IgD-negative memory B cell (primary cell): ENCODE measurements at regions not wholly inside any gene's neighbourhood (a gene's known extent, or its start where the extent isn't known, plus 50 kb on each side); places are given as distances from the start of the nearest gene placed in this dataset.

Source experiments
- H3K27ac Mint-ChIP-seq, 3 donors: one replicate each; pipeline ENCODE4 v1.8.0; 2020 to 2022; ENCODE audit warnings: mild to moderate bottlenecking in 3 of 3, mixed read lengths in 3 of 3, moderate library complexity in 1 of 3
- H3K27me3 Mint-ChIP-seq: one replicate; pipeline ENCODE4 v1.8.0; 2021; ENCODE audit warnings: mixed read lengths
- H3K36me3 Mint-ChIP-seq: one replicate; pipeline ENCODE4 v1.8.0; 2020; ENCODE audit warnings: mild to moderate bottlenecking, mixed read lengths
- H3K4me1 Mint-ChIP-seq, 3 donors: one replicate each; pipeline ENCODE4 v1.8.0; 2020 to 2022; ENCODE audit warnings: mixed read lengths in 3 of 3, mild to moderate bottlenecking in 1 of 3
- H3K4me3 Mint-ChIP-seq, 4 donors: one replicate each; pipeline ENCODE4 v1.8.0; 2020 to 2022; ENCODE audit warnings: mild to moderate bottlenecking in 4 of 4, mixed read lengths in 4 of 4, moderate library complexity in 3 of 4
- H3K9me3 Mint-ChIP-seq, 3 donors: one replicate each; pipeline ENCODE4 v1.8.0; 2020 to 2021; ENCODE audit warnings: mixed read lengths in 3 of 3, mild to moderate bottlenecking in 1 of 3

DNA sequence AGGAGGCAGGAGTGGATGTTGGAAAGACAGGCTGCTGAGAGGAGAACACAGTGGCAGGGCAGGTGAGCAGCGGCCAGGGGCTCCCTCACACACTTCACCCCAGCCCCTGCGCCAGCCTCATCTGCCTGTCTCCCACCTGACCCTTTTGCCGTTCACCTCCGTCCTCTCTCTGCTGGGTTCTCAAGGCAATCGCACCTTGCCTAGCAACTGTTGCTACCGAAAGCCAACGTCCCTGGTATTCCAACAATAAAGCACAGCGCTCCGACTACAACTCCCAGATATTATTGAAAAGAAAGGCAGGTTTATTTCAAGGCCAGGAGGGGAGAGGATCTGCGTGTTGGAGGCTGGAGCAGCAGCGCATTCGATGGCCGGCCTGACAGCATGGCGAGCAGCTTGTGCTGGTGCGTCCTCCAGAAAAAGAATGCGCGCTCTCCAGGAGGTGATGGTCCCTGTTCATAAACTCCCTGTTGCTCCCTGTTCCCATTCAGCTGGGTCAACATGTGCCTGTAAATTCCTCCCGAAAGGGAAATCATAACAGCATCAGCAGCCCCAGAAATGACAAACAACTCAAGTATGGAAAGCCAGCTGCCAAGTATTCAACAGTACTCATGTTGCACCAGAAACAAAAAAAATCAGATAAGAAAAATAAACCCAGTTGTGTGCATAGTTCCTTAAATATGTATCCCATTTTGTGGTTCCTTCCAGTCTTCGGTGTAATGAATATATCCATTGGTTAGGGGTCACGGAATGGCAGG, 153.0 kb upstream of the DIO3 start:
- H3K4me1 Mint-ChIP-seq = peaks cover 0 to 1% (median 0%) of the 10 kb centered on the region in 3 donors
- H3K27me3 Mint-ChIP-seq = peaks cover 4% of the 10 kb centered on the region
- H3K36me3 Mint-ChIP-seq = peaks cover 1% of the 10 kb centered on the region
- H3K9me3 Mint-ChIP-seq = peaks cover 2 to 4% (median 2%) of the 10 kb centered on the region in 3 donors
- H3K27ac Mint-ChIP-seq = no peak overlapping the region
- H3K4me3 Mint-ChIP-seq = no peak overlapping the region

- peaks cover 2 to 4% (median 2%) of the 10 kb centered on the region in 3 donors for H3K9me3 Mint-ChIP-seq
- H3K27ac Mint-ChIP-seq = no peak overlapping the region
- H3K27me3 Mint-ChIP-seq = peaks cover 1% of the 10 kb centered on the region
- H3K4me1 Mint-ChIP-seq = peaks cover 0 to 1% (median 0%) of the 10 kb centered on the region in 3 donors
- no peak overlapping the region for H3K4me3 Mint-ChIP-seq
- peaks cover 1% of the 10 kb centered on the region for H3K36me3 Mint-ChIP-seq
These were observed 152.2 kb upstream of the DIO3 start for GRCh38 chr14:101409006-101409543.

DNA sequence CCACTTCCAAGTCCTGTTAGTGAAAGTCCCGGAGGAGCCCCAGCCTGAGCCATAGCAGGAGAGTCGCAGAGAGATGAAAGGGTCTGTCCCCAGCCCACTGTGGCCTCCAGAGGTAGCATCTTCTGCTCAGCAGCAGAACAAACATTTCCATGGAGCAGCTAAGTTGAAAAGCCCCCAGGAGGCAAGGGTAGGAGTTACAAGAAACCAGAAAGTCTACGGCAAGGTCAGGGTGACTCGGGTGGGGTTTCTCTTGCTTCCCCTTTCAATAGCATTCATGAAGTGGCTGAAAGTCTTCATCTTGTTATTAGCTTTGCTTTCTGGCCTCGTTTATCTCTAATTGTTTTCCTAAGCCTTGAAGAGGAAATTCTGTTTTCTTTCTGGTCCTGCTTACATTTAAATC, 151.2 kb upstream of the DIO3 start:
- Mint-ChIP-seq H3K9me3 (peaks cover 2 to 4% (median 2%) of the 10 kb centered on the region in 3 donors), H3K27ac (no peak overlapping the region), H3K27me3 (peaks cover 1% of the 10 kb centered on the region), H3K36me3 (peaks cover 1% of the 10 kb centered on the region), H3K4me1 (peaks cover 0 to 1% (median 0%) of the 10 kb centered on the region in 3 donors), H3K4me3 (no peak overlapping the region)

GRCh38 chr14:101411151-101411550, 150.1 kb upstream of the DIO3 start:
- Mint-ChIP-seq H3K4me1 (peaks cover 0 to 1% (median 0%) of the 10 kb centered on the region in 3 donors), H3K36me3 (peaks cover 1% of the 10 kb centered on the region), H3K4me3 (no peak overlapping the region), H3K9me3 (peaks cover 0 to 4% (median 2%) of the 10 kb centered on the region in 3 donors), H3K27ac (no peak overlapping the region), H3K27me3 (peaks cover 4% of the 10 kb centered on the region)

GRCh38 chr14:101411779-101412178, 149.5 kb upstream of the DIO3 start:
- peaks cover 1% of the 10 kb centered on the region for H3K36me3 Mint-ChIP-seq
- no peak overlapping the region for H3K4me3 Mint-ChIP-seq
- H3K4me1 Mint-ChIP-seq = peaks cover 0 to 1% (median 0%) of the 10 kb centered on the region in 3 donors
- H3K27me3 Mint-ChIP-seq = peaks cover 6% of the 10 kb centered on the region
- peaks cover 0 to 4% (median 2%) of the 10 kb centered on the region in 3 donors for H3K9me3 Mint-ChIP-seq
- no peak overlapping the region for H3K27ac Mint-ChIP-seq

DNA sequence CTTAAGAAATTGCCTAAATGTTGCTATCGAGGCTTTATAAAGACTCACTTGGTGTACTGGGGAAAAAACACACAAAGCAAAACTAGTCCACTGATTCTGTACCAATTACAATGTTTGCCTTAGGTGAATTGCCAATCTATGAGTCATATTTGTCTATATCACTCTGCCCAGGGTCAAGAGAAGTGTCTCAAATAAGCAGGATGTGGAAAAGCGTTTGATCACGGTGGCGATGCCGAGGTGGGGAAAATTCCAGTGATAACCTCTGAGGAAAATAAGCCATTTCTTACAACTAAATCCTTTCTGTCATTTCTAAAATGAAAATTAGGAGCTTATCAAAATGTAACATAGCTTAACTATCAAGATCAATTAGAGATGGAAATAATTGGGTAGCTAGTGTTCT, 148.6 kb upstream of the DIO3 start:
- peaks cover 0 to 4% (median under 1%) of the 10 kb centered on the region in 3 donors for H3K9me3 Mint-ChIP-seq
- H3K36me3 Mint-ChIP-seq = peaks cover 1% of the 10 kb centered on the region
- H3K27ac Mint-ChIP-seq = no peak overlapping the region
- peaks cover 0 to 1% (median 0%) of the 10 kb centered on the region in 3 donors for H3K4me1 Mint-ChIP-seq
- no peak overlapping the region for H3K4me3 Mint-ChIP-seq
- peaks cover 7% of the 10 kb centered on the region for H3K27me3 Mint-ChIP-seq

DNA sequence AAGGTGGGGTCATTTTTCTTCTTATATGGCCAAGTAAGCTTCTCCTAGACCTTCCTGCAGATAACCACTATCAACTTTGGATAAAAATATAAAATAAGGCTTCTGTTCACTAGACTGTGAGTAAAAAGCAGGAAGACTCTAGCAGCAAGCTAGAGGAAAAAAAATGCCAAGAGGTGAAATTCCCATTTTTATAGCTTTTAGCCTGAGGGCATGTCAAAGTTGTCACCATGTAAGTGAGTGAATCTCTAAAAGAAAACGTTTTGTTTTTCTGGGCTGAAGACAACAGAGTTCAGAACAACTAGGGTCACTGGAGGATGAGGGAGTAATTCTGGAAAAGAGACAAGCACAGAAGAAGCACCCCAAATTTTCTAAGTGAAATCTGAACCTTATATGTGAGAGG, 143.9 kb upstream of the DIO3 start:
- peaks cover 6% of the 10 kb centered on the region for H3K27me3 Mint-ChIP-seq
- H3K36me3 Mint-ChIP-seq = peaks cover 1% of the 10 kb centered on the region
- H3K27ac Mint-ChIP-seq = no peak overlapping the region
- no peaks in the 10 kb centered on the region for H3K4me1 Mint-ChIP-seq
- peaks cover 0 to 1% (median 0%) of the 10 kb centered on the region in 3 donors for H3K9me3 Mint-ChIP-seq
- no peak overlapping the region for H3K4me3 Mint-ChIP-seq

DNA sequence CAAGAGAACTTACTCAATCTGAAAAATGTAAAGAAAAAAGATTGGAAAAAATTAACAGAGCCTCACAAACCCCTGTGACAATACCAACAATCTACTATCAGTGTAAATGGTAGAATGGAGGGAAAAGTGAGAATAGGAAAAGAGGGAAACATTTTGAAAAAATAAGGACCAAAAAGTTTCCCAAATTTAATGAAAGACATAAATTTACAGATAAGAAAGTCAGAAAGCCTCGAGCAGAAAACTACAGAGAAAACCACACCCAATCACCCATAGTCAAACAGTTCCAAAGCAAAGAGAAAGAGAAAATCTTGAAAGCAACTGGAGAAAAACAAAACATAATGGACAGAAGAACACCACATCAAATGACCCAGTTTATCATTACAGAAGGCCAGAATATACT, 142.7 kb upstream of the DIO3 start:
- H3K36me3 Mint-ChIP-seq = peaks cover 1% of the 10 kb centered on the region
- no peak overlapping the region for H3K27ac Mint-ChIP-seq
- no peak overlapping the region for H3K4me3 Mint-ChIP-seq
- peaks cover 6% of the 10 kb centered on the region for H3K27me3 Mint-ChIP-seq
- H3K9me3 Mint-ChIP-seq = peaks cover 0 to 1% (median 0%) of the 10 kb centered on the region in 3 donors
- H3K4me1 Mint-ChIP-seq = no peaks in the 10 kb centered on the region

DNA sequence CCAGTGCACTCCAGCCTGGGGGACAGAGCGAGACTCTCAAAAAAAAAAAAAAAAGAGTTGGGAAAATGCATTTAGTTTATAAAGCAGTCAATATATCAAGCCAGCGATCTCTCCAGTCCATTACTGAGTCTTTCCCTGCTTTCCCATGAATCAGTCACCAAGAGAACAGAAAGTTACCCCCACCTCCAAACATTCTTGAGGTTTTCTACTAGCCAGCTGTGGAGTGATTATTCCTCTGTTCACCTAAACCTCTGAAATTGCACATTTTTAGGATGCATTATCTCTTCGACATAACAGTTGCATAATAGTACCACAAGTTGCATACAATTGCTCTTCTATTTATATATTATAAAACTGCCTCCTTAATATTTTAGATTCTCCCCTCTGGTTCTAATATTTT, 134.8 kb upstream of the DIO3 start:
- no peaks in the 10 kb centered on the region for H3K27me3 Mint-ChIP-seq
- H3K4me3 Mint-ChIP-seq = no peak overlapping the region
- H3K36me3 Mint-ChIP-seq = no peaks in the 10 kb centered on the region
- H3K4me1 Mint-ChIP-seq = no peaks in the 10 kb centered on the region
- H3K27ac Mint-ChIP-seq = no peak overlapping the region
- H3K9me3 Mint-ChIP-seq = peaks cover 5 to 10% (median 7%) of the 10 kb centered on the region in 3 donors

DNA sequence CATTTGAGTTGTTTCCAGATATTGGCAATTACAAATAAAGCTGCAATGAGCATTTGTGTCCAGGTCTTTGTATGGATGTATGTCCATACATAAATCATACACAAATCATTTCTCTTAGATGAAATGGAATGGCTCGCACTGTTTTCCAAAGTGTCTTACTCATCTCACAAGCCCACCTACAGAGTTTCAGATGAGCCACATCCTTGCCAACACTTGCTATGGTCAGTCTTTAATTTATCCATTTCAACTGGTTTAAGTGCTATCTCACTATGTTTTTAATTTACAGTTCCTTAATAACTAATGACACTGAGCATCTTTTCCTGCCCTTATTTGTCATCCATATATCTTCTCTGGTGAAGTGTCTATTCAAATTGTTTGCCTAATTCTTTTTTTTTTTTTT, 132.9 kb upstream of the DIO3 start:
- H3K27me3 Mint-ChIP-seq = no peaks in the 10 kb centered on the region
- H3K4me1 Mint-ChIP-seq = no peaks in the 10 kb centered on the region
- H3K4me3 Mint-ChIP-seq = no peak overlapping the region
- H3K27ac Mint-ChIP-seq = no peak overlapping the region
- H3K9me3 Mint-ChIP-seq = peaks cover 5 to 10% (median 9%) of the 10 kb centered on the region in 3 donors
- H3K36me3 Mint-ChIP-seq = no peaks in the 10 kb centered on the region

GRCh38 chr14:101435546-101435945, 125.7 kb upstream of the DIO3 start:
- H3K4me1 Mint-ChIP-seq = no peaks in the 10 kb centered on the region
- no peak overlapping the region for H3K4me3 Mint-ChIP-seq
- H3K36me3 Mint-ChIP-seq = no peaks in the 10 kb centered on the region
- H3K27me3 Mint-ChIP-seq = peaks cover 8% of the 10 kb centered on the region
- no peak overlapping the region for H3K27ac Mint-ChIP-seq
- H3K9me3 Mint-ChIP-seq = peaks cover 0 to 5% (median 2%) of the 10 kb centered on the region in 3 donors

GRCh38 chr14:101439023-101439422, 122.3 kb upstream of the DIO3 start:
- H3K4me3 Mint-ChIP-seq = no peak overlapping the region
- no peaks in the 10 kb centered on the region for H3K36me3 Mint-ChIP-seq
- H3K4me1 Mint-ChIP-seq = peaks cover 0 to 3% (median 0%) of the 10 kb centered on the region in 3 donors
- H3K27ac Mint-ChIP-seq = no peak overlapping the region
- peaks cover 0 to 10% (median 2%) of the 10 kb centered on the region in 3 donors for H3K9me3 Mint-ChIP-seq
- H3K27me3 Mint-ChIP-seq = peaks cover 22% of the 10 kb centered on the region

DNA sequence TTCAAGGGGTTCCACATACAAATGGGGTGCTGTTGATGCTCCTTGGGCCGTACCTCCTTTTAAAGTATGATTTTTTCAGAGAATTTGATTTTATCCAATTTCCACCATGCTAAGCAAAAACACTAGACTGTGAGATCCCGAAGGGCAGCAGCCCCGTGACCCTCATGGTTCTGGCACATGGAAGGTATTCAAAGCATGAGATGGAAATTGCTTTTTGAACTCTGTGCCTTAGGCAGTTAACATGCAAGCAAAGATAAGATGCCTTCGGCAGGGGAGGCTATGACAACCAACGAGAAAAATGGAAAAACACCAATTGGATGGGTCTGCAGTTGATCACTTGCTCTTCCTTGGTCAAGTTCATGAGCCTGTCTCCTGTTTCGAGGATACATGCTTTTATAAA, 120.8 kb upstream of the DIO3 start:
- H3K4me3 Mint-ChIP-seq = peak overlapping the region in 1 of 4 donors; percentile 32
- peaks cover 0 to 3% (median 0%) of the 10 kb centered on the region in 3 donors for H3K4me1 Mint-ChIP-seq
- H3K27ac Mint-ChIP-seq = no peak overlapping the region
- no peaks in the 10 kb centered on the region for H3K36me3 Mint-ChIP-seq
- H3K27me3 Mint-ChIP-seq = peaks cover 23% of the 10 kb centered on the region
- H3K9me3 Mint-ChIP-seq = peaks cover 0 to 12% (median 2%) of the 10 kb centered on the region in 3 donors

- H3K4me3 Mint-ChIP-seq = no peak overlapping the region
- no peak overlapping the region for H3K27ac Mint-ChIP-seq
- H3K4me1 Mint-ChIP-seq = peaks cover 0 to 3% (median 0%) of the 10 kb centered on the region in 3 donors
- H3K36me3 Mint-ChIP-seq = no peaks in the 10 kb centered on the region
- peaks cover 18% of the 10 kb centered on the region for H3K27me3 Mint-ChIP-seq
- peaks cover 0 to 10% (median 2%) of the 10 kb centered on the region in 3 donors for H3K9me3 Mint-ChIP-seq
These were observed 119.6 kb upstream of the DIO3 start for GRCh38 chr14:101441710-101442109.

DNA sequence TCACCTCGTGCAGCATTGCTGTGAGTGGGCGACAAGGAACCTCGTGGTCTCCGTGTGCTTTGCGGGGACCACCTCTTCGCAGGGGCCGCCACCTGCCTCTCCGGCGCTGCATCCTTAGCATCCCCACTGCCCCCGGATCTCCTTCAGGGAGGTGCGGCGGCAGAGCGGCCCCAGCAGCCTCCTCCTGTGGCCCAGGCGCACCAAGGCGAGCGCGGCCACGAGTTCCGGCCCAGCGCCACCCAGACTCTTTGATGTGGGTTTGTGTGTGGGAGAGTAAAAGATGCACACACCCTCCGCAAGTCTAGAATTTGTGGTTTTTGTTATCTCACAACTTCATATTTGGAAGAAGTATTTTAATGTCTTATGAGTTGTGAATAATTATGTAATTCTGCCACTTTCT, 118.8 kb upstream of the DIO3 start:
- H3K4me3 Mint-ChIP-seq = no peak overlapping the region
- peaks cover 18% of the 10 kb centered on the region for H3K27me3 Mint-ChIP-seq
- peak overlapping the region in 1 of 3 donors; percentile 23 for H3K27ac Mint-ChIP-seq

More for the DNA sequence above, 118.8 kb upstream of the DIO3 start:
- H3K4me1 Mint-ChIP-seq = peaks cover 0 to 3% (median 0%) of the 10 kb centered on the region in 3 donors
- H3K9me3 Mint-ChIP-seq = peaks cover 0 to 10% (median 2%) of the 10 kb centered on the region in 3 donors
- no peaks in the 10 kb centered on the region for H3K36me3 Mint-ChIP-seq
